ENCODE measurements at regions not wholly inside any gene's neighbourhood (a gene's known extent, or its start where the extent isn't known, plus 50 kb on each side); places are given as distances from the start of the nearest gene placed in this dataset.

DNA sequence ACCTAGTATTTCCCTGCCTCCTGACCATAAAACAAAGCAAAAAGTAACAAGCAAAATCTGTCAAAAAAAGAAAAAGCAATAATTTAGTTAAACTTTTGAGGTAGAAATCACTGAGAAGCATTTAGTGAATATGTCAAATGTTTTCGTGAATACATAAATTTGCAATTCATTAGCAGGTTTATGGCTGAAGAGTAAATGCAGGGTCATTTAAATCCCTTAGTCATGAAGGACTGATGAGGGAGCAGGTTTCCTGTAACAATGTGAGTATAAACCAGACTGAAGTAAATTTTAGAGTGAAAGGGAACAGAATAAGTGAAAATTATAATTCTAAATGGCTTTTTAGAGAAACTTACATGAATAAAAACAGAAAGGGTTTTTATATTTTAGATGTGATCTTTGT is 313.5 kb upstream of the MANEA start:
- TF ChIP-seq KDM1A (IDR thresholded peaks at IDR 0.05; ENCODE audit: borderline replicate concordance), result no peak
- TF ChIP-seq EZH2 (IDR thresholded peaks at IDR 0.05; ENCODE audit: borderline replicate concordance, control insufficient read depth, low read depth, low read length), result no peak
- TF ChIP-seq, protein P1, sequence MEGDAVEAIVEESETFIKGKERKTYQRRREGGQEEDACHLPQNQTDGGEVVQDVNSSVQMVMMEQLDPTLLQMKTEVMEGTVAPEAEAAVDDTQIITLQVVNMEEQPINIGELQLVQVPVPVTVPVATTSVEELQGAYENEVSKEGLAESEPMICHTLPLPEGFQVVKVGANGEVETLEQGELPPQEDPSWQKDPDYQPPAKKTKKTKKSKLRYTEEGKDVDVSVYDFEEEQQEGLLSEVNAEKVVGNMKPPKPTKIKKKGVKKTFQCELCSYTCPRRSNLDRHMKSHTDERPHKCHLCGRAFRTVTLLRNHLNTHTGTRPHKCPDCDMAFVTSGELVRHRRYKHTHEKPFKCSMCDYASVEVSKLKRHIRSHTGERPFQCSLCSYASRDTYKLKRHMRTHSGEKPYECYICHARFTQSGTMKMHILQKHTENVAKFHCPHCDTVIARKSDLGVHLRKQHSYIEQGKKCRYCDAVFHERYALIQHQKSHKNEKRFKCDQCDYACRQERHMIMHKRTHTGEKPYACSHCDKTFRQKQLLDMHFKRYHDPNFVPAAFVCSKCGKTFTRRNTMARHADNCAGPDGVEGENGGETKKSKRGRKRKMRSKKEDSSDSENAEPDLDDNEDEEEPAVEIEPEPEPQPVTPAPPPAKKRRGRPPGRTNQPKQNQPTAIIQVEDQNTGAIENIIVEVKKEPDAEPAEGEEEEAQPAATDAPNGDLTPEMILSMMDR (IDR thresholded peaks at IDR 0.05 in 2 of 3, conservative IDR thresholded peaks at IDR 0.05 in 1 of 3; ENCODE audit: control insufficient read depth in 2 of 3, extremely low read depth in 1 of 3, insufficient read depth in 1 of 3, low read depth in 3 of 3, low read length in 3 of 3), result no peak
- no peak for TF ChIP-seq ETV6 (conservative IDR thresholded peaks at IDR 0.05 in 1 of 2, IDR thresholded peaks at IDR 0.05 in 1 of 2; ENCODE audit: borderline replicate concordance in 1 of 2, low read depth in 1 of 2)

Measured in GM12878 (cell line).